A549 (cell line): ENCODE measurements at regions not wholly inside any gene's neighbourhood (a gene's known extent, or its start where the extent isn't known, plus 50 kb on each side); places are given as distances from the start of the nearest gene placed in this dataset.

Experiments used
- CEBPB ChIP-seq, 2 experiments: fragments of >200 bp in 1 of 2; sonication (Bioruptor Twin) in 1 of 2; formaldehyde crosslinking in 1 of 2; IDR thresholded peaks; 2 replicates each; pipeline ENCODE4 v1.6.1; 2012 to 2016
- CHD4 ChIP-seq: fragments of 200-600 bp; sonication (generic); IDR thresholded peaks from 2 replicates; pipeline ENCODE4 v1.6.1; 2016; ENCODE audit warnings: antibody characterized with exemption, mild to moderate bottlenecking, borderline replicate concordance
- HOXB5 ChIP-seq: fragments of 250-450 bp; sonication (Bioruptor Pico); IDR thresholded peaks from 2 replicates; pipeline ENCODE4 v1.5.0; 2020; ENCODE audit warnings: mild to moderate bottlenecking, moderate library complexity
- NR3C1 ChIP-seq: fragments of >200 bp; sonication (Bioruptor Twin); formaldehyde crosslinking; IDR thresholded peaks from 3 replicates; pipeline ENCODE4 v1.6.1; 2017
- PHF8 ChIP-seq: fragments of 200-600 bp; sonication (generic); IDR thresholded peaks from 2 replicates; pipeline ENCODE4 v1.6.1; 2016; ENCODE audit warnings: low read depth, mild to moderate bottlenecking, antibody characterized with exemption, moderate library complexity, borderline replicate concordance
- RFX5 ChIP-seq: fragments of 450-650 bp; IDR thresholded peaks from 2 replicates; pipeline ENCODE4 v1.7.1; 2014; ENCODE audit warnings: antibody characterized with exemption, mild to moderate bottlenecking, moderate library complexity
- TF ChIP-seq, protein P1 (sequence below): fragments of >200 bp; sonication (Bioruptor Twin); formaldehyde crosslinking; IDR thresholded peaks from 3 replicates; pipeline ENCODE4 v1.5.1; 2016
- TF ChIP-seq, protein P2 (sequence below): fragments of 450-650 bp; IDR thresholded peaks from 2 replicates; pipeline ENCODE4 v1.6.1; 2014; ENCODE audit warnings: antibody characterized with exemption

- TF ChIP-seq, protein P1, sequence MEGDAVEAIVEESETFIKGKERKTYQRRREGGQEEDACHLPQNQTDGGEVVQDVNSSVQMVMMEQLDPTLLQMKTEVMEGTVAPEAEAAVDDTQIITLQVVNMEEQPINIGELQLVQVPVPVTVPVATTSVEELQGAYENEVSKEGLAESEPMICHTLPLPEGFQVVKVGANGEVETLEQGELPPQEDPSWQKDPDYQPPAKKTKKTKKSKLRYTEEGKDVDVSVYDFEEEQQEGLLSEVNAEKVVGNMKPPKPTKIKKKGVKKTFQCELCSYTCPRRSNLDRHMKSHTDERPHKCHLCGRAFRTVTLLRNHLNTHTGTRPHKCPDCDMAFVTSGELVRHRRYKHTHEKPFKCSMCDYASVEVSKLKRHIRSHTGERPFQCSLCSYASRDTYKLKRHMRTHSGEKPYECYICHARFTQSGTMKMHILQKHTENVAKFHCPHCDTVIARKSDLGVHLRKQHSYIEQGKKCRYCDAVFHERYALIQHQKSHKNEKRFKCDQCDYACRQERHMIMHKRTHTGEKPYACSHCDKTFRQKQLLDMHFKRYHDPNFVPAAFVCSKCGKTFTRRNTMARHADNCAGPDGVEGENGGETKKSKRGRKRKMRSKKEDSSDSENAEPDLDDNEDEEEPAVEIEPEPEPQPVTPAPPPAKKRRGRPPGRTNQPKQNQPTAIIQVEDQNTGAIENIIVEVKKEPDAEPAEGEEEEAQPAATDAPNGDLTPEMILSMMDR, result no peak
- TF ChIP-seq NR3C1 (no peak), HOXB5 (no peak), CEBPB (IDR thresholded peaks at IDR 0.05) (no peak), PHF8 (no peak), RFX5 (no peak), CHD4 (no peak)
- TF ChIP-seq, protein P2, sequence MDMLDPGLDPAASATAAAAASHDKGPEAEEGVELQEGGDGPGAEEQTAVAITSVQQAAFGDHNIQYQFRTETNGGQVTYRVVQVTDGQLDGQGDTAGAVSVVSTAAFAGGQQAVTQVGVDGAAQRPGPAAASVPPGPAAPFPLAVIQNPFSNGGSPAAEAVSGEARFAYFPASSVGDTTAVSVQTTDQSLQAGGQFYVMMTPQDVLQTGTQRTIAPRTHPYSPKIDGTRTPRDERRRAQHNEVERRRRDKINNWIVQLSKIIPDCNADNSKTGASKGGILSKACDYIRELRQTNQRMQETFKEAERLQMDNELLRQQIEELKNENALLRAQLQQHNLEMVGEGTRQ, result no peak
Observed at GRCh38 chr5:174229514-174230370, 184.2 kb downstream of the NSG2 start.
